Smooth muscle cell (in vitro differentiated cells): ENCODE measurements at regions not wholly inside any gene's neighbourhood (a gene's known extent, or its start where the extent isn't known, plus 50 kb on each side); places are given as distances from the start of the nearest gene placed in this dataset.

ENCODE experiments used
- DNase-seq: peaks from one replicate; lab custom pipeline; 2025; ENCODE audit not compliant: unreplicated experiment; lab: John Stamatoyannopoulos, UW
- H2AFZ ChIP-seq: fragments of 200-600 bp; sonication (generic); 2 replicates; pipeline ENCODE4 v1.6.0; 2016; ENCODE audit warnings: antibody characterized with exemption, low read depth, mild to moderate bottlenecking
- H3F3A ChIP-seq: fragments of 200-600 bp; sonication (generic); 2 replicates; pipeline ENCODE4 v1.6.0; 2017; ENCODE audit warnings: antibody characterized with exemption, low read depth
- H3K27ac ChIP-seq: fragments of 200-600 bp; sonication (generic); 2 replicates; pipeline ENCODE4 v1.5.1; 2016; ENCODE audit warnings: low read depth, mild to moderate bottlenecking
- H3K27me3 ChIP-seq: fragments of 200-600 bp; sonication (generic); 2 replicates; pipeline ENCODE4 v1.6.1; 2016; ENCODE audit warnings: low read depth, mild to moderate bottlenecking
- H3K36me3 ChIP-seq: fragments of 200-600 bp; sonication (generic); 2 replicates; pipeline ENCODE4 v1.5.1; 2016; ENCODE audit warnings: low read depth
- H3K4me1 ChIP-seq: fragments of 200-600 bp; sonication (generic); 2 replicates; pipeline ENCODE4 v1.5.1; 2016; ENCODE audit warnings: low read depth
- H3K4me2 ChIP-seq: fragments of 200-600 bp; sonication (generic); 2 replicates; pipeline ENCODE4 v1.6.0; 2016; ENCODE audit warnings: mild to moderate bottlenecking
- H3K4me3 ChIP-seq: fragments of 200-600 bp; sonication (generic); 2 replicates; pipeline ENCODE4 v1.5.1; 2016; ENCODE audit warnings: mild to moderate bottlenecking
- H3K79me2 ChIP-seq: fragments of 200-600 bp; sonication (generic); 2 replicates; pipeline ENCODE4 v1.6.0; 2016; ENCODE audit warnings: low read depth, mild to moderate bottlenecking
- H3K9ac ChIP-seq: fragments of 200-600 bp; sonication (generic); 2 replicates; pipeline ENCODE4 v1.6.0; 2016; ENCODE audit warnings: low read depth
- H3K9me3 ChIP-seq: fragments of 200-600 bp; sonication (generic); replicated peaks from 2 replicates; pipeline ENCODE4 v1.5.1; 2016; ENCODE audit warnings: low read depth
- H4K20me1 ChIP-seq: fragments of 200-600 bp; sonication (generic); 2 replicates; pipeline ENCODE4 v1.6.0; 2016; ENCODE audit warnings: low read depth
- CTCF ChIP-seq: fragments of 200-600 bp; sonication (generic); IDR thresholded peaks from 2 replicates; pipeline ENCODE4 v1.5.1; 2017; ENCODE audit warnings: borderline replicate concordance, mild to moderate bottlenecking, antibody characterized with exemption; ENCODE audit not compliant: insufficient read depth, poor library complexity, severe bottlenecking
- WGBS: methylation state at CpG from one replicate; pipeline ENCODE4 v1.1.7; 2016; ENCODE audit warnings: low lambda C conversion rate; 5-methylcytosine and 5-hydroxymethylcytosine counted together

DNA sequence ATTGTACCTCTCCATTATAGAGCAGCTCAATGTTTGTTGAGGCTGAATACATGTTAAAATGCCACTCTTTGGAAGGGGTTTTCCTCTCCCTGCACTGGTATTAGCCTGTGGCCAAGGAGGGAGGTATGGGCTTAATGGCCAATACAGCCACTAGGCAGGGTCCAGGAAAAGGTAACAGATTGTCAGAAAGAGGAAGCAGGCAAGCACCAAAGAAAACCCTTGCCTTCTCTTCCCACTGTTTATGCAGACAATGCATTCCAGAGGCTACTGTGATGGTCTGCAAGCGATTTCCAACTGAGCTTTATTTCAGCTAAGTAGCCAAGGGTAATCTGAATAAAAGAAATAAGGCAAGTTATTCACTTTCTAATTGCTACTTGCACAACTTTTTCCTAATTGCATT lies 95.3 kb upstream of the SLC27A6 start:
- Histone ChIP-seq H3K27ac (no peak overlapping the region), H3K36me3 (no peaks in the 10 kb centered on the region), H4K20me1 (no peaks in the 10 kb centered on the region), H3K9me3 (no peaks in the 10 kb centered on the region), H3K9ac (no peak overlapping the region), H3K4me2 (no peak overlapping the region), H3K4me1 (peaks cover 8% of the 10 kb centered on the region), H2AFZ (no peak overlapping the region), H3F3A (no peaks in the 10 kb centered on the region), H3K79me2 (no peaks in the 10 kb centered on the region), H3K4me3 (no peak overlapping the region), H3K27me3 (no peaks in the 10 kb centered on the region)
- WGBS: 46% methylated on average over 1 of the region's 1 CpG
- no peak for TF ChIP-seq CTCF
- no peak for DNase-seq

DNA sequence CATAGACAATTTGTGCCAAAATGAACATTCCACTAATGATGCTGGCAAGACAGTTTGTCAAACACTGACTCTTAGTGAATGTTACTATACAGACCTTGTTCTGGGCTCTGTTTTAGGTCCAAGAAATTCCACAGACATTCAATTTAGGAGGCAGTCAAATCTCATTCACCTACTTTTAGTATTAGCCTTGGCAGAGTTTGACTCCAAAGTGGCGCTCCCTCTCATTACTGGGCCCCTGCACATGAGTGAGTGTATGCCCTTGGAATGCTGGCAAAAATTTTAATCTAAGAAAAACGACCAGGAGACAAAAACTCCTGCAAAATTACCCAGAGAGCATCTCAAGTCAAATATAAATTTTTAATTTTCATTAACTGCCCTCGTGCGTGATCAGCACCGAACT lies 94.9 kb upstream of the SLC27A6 start:
- Histone ChIP-seq H3K79me2 (no peaks in the 10 kb centered on the region), H3K9me3 (no peaks in the 10 kb centered on the region), H3K4me1 (peaks cover 8% of the 10 kb centered on the region), H3F3A (no peaks in the 10 kb centered on the region), H4K20me1 (no peaks in the 10 kb centered on the region), H3K4me2 (peak overlapping the region; percentile 41), H2AFZ (no peak overlapping the region), H3K27ac (no peak overlapping the region), H3K36me3 (no peaks in the 10 kb centered on the region), H3K4me3 (no peak overlapping the region), H3K27me3 (no peaks in the 10 kb centered on the region), H3K9ac (no peak overlapping the region)
- no peak for DNase-seq
- 70% methylated on average over 5 of the region's 5 CpGs for WGBS
- no peak for TF ChIP-seq CTCF

DNA sequence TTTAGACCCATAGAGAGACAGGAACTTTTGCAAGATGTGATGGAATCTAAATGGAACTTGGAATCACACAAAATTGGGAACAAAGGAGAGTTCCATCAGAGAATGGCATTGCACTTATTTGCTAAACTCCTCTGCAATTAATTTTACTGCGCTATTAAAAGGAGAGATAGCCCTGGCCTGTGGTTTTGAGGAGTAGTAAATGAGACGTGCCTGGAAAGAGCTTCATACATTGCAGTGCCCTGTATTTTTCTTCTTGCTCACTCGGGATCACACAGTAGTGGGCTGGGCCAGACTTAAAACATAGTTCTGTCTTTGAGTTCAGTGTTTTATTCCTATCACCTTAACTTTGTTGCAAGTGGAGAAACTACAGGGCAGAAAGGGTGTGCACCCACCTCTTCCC lies 94.4 kb upstream of the SLC27A6 start:
- Histone ChIP-seq H4K20me1 (no peaks in the 10 kb centered on the region), H2AFZ (no peak overlapping the region), H3K79me2 (no peaks in the 10 kb centered on the region), H3K36me3 (no peaks in the 10 kb centered on the region), H3K4me2 (peak overlapping the region; percentile 41), H3K9me3 (no peaks in the 10 kb centered on the region), H3K9ac (no peak overlapping the region), H3K27ac (no peak overlapping the region), H3F3A (no peaks in the 10 kb centered on the region), H3K4me3 (no peak overlapping the region), H3K4me1 (peaks cover 8% of the 10 kb centered on the region), H3K27me3 (no peaks in the 10 kb centered on the region)
- DNase-seq: no peak
- 23% methylated on average over 3 of the region's 3 CpGs for WGBS
- TF ChIP-seq CTCF: no peak

DNA sequence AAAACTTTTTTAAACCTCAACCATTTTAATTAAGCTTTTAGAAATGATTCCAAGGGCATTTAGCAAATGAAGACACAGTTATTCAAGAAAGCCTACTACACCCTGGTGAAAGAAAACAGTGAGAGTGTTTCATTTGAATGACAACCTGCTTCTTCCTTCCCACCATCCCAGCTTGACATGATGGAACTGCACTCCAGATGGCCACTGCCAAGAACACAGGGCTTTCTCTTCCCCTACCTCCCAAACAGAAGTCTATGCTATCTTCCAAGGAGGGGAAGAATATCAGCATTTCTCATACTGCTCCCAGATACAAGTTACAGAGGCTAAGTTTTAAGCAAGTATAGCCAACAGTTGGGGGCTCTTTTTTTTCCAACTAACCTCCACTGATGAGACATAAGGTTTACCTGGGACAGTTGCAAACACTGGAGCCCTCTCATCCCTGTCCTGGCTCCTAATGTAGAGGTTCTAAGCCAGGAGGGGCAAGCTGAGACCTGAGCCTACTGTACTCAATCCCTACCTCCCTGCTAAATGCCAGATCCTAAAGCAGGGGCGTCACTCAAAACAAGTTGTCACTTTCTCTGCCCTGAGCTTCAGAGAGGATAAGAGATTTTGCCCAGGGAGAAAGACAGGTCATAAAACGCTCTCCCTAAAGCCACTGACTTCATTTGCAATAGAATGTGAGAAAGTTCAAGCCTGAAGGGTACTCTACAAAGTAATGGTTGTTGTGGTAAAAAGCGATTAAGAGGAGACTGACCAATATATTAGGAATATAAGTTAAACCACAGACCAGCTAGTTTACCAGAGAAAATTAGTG lies 88.5 kb upstream of the SLC27A6 start:
- TF ChIP-seq CTCF: no peak
- H4K20me1 ChIP-seq: no peaks in the 10 kb centered on the region
- H3K79me2 ChIP-seq: no peaks in the 10 kb centered on the region
- H3K27ac ChIP-seq: no peak overlapping the region
- no peak overlapping the region for H2AFZ ChIP-seq
- no peak for DNase-seq
- 38% methylated on average over 3 of the region's 3 CpGs for WGBS
- H3K4me2 ChIP-seq: no peak overlapping the region
- no peaks in the 10 kb centered on the region for H3K36me3 ChIP-seq
- H3K27me3 ChIP-seq: no peaks in the 10 kb centered on the region
- H3F3A ChIP-seq: no peaks in the 10 kb centered on the region
- H3K4me1 ChIP-seq: no peaks in the 10 kb centered on the region
- H3K4me3 ChIP-seq: no peak overlapping the region
- H3K9ac ChIP-seq: no peak overlapping the region
- no peaks in the 10 kb centered on the region for H3K9me3 ChIP-seq
